ENCODE measurements at regions not wholly inside any gene's neighbourhood (a gene's known extent, or its start where the extent isn't known, plus 50 kb on each side); places are given as distances from the start of the nearest gene placed in this dataset.
"Not testable (repeated sequence)": the region's sequence is repeated elsewhere in the genome, so short reads cannot be mapped to it uniquely, and the experiment has no call there.

DNA sequence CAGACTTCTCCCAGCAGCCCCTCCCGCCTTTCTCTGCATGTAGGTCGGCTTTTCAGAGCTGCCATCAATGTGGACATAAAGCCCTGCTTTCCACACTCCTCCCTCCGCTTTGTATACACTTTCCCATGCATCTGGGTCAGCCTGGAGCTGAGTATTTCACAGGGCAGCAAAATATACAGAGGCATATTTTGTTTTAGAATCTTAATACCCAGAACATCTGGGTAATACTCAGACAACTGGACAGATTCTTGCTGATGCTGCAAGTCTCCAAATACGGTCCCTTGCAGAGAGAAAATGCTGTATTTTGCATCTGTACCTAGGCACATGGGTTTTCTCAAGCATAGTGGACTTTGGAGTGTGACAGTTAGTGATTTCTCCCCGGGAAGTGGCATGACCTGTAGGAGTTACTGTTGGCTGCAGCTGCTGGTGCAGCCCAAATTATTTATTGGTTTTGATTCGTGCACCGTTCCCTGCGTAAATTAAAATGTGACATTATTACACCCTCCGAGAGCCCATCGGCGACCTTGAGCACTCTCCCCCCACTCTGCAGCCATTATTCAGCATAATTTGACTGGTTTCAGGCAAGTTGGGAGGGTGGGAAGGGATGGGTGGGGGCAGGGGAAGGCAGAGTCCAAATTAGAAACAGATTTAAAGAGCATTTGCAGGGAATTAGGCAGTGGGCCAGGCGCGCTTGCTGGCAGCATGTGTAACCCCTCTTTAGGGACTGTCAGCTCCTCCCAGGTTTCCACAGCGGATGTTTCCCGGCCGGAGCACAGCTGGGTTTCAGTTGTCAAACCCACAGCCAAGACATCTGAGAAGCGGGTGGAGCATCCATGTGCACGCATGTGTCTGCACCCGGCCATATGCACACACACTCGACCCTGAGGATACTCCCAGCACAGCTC lies 100.8 kb downstream of the CPN2 start:
- no peak for DNase-seq

- no peak for DNase-seq
Observed at GRCh38 chr3:194251007-194251406, 100.1 kb downstream of the CPN2 start.

DNA sequence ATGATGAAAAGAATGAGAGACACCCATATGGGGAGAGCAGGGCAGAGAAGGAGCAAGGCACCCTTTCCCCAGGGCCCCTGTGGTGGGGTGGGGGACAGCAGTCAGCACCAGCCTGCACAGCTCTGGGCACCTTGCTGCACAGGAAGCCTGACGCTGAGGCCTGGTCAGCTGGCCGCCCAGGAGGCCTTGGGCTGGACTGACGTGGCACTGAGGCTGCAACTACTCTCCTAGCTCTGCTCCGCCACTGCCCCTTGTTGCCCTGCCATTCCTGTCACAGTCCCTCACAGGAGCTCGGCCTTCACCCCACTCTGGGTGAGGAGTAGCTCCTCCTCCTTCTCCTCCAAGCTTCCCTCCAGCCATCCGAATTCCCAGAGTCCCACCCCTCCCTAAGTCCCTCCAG lies 99.7 kb downstream of the CPN2 start:
- no peak for DNase-seq

DNA sequence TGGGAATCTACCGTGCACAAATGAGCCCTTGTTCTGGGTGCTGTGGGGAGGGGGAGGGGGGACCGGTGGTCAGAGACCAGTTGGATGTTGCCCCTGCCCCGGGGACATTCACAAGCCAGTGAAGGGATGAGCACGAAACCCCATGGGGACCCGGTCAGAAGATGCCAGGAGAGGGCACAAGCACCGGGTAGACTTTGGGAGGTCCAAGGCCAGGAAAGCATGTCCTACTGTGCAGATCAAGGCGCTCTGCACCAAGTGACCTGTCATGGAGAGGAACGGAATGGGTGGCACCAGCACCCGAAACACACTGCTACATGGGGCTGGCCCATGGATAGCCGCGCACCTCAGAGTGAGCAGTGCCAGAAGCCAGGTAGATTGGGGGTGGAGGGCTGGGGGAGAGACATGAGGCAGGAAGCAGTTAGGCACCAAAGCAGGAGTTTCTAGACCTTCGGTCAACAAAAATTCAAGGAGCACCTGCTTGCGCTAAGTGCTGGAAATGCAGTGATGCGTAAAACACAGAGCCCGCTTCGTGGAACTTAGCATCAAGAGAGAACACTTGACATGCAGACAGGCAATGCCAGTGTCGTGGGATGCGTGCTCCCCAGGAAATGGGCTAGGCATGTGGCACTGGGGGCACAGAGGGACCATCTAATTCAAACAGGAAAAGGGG lies 99.1 kb downstream of the CPN2 start:
- DNase-seq = no peak

- DNase-seq = no peak
Observed at GRCh38 chr3:194253270-194253669, 97.9 kb downstream of the CPN2 start.

DNA sequence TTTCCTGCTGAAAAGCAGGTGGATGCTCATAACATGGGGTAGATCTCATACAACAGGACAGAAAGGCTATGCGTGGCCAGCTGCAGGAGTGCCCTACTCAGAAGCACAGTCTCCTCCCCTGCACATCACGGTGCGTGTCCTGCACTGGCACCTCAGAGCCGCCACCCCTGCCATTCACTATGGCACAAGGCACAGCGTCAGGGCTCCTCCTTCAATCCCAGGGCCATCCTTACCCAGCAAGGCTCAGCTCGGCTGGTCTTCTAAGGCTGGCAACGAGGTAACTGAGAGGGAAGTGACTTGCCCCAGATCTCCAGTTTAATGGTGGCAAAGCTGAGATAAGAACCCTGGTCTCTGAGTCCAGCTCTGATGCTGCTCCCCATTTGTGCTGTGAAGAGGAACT lies 97.1 kb downstream of the CPN2 start:
- no peak for DNase-seq

DNA sequence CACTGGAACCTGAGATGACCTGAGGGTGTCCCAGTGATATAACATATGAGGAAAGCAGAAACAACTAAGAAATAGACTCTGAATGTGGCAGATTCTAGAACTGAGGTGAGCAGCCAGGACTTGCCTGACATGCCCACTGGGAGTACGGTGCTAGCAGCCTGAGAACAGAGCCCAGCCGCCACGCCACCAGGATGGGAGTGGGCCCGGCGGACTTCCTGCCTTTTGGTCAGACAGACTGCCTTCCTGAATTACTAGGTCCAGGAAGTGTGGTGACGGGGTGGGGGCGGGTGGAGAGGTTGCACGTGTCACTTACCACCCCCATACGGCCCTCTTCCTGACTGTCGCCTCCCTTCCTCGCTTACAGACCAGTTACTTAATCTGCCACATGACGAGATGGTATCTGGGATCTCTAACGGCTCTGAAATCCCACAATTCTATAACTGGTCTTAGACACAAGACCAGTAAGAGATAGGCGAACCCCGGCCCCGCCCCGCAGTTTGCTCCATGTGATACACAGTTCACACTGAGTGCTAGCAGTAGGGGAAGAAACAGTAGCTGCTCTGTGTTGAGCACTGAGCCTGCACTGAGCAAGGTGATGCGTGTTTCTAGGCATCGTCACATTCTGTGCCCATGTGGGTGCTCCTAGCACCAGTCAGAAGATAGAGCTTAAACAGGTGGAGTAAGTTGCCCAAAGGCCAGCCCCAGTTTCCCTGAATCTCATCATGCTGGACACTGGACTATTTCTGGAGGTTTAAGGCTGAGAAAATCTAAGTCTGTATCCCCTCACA lies 95.7 kb downstream of the CPN2 start:
- peak; percentile 65 for DNase-seq

- DNase-seq = no peak
Observed at GRCh38 chr3:194256040-194256945, 94.8 kb downstream of the CPN2 start.

DNA sequence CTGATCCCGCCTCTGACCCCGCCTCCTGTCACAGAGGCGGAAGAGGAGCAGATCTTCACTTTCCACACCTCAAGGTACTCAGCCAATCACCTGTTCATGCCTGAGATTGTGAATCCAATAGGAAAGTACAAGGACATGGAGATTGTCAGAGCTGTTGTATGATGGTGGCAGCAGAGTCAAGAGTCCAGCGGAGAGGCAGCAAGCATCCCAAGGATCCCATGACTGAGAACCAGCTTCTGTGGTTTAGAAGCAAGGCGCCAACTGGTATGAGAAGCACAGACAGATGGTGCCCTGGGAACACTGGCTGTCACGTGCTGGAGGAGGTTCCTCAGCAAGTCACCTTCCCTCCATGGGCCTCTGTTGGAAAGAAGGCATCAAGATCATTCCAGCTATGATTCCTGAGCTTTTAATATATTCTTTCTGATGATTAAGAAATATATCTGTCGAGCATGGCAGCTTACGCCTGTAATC lies 93.9 kb downstream of the CPN2 start:
- no peak for DNase-seq

GRCh38 chr3:194257916-194258668 lies 93.0 kb downstream of the CPN2 start:
- DNase-seq = no peak

- no peak for DNase-seq
Observed at GRCh38 chr3:194259982-194260766, 91.0 kb downstream of the CPN2 start.

DNA sequence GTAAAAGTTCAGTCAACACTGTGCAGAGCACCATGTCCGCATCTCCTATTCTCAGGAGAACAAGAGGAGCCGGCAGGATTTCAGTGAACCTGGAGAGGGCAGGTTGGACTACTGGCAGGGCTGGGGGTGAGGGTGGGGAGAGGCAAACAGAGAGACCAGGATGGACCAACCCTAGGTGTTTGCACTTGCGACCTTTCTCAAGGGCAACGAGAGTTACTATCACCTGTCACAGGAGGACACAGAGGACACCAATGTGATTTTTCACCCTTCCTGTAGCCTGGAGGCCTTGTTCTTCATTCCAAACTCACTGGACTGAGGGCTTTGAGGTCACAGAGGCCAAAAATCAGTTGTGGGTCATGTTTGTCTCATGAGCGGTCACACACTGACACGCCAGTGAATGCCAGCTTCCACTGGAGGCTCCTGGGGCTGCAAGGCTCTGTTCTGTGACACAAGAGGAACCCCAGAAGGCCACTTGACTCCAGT lies 89.5 kb downstream of the CPN2 start:
- DNase-seq = no peak

GRCh38 chr3:194262176-194262924 lies 88.8 kb downstream of the CPN2 start:
- DNase-seq = no peak

DNA sequence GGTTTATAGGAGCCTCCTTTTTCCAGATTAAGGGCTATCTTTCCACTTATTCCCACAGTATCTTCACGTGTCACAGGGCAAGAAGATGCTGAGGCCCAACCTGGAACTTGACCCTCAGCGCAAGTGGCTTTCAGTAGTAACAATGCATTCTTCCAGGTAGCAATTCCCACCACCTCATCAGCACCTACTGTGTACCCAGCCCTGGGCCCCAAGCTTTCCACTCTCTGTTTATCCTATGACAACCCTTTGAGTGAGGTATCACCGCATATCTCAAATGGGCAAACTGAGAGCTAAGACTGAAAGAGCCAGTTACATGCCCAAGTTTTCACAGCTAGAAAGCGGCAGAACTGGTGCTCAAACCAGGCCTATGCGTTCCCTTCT lies 88.2 kb downstream of the CPN2 start:
- DNase-seq = no peak

- not testable (repeated sequence) for DNase-seq
Observed at GRCh38 chr3:194264631-194265504, 86.3 kb downstream of the CPN2 start.

DNA sequence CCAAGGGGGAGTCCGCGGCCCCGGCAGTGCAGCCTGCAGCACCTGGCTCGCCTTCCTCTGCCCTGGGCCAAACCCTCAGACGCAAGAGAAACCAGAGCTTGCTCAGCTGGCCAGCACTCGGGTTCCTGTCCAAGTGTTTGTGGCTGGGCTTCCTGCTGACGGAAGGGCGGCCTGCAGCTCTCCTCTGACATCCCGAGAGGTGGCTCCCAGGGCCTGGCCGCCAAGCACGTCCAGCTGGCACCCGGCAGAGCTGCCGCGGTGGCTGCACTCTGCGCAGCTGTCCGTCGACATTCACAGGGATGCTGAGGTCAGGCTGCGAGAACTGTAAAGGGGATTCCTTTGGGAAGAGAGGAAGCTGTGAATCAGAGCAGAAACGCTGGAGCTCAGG lies 85.6 kb downstream of the CPN2 start:
- DNase-seq = no peak

DNA sequence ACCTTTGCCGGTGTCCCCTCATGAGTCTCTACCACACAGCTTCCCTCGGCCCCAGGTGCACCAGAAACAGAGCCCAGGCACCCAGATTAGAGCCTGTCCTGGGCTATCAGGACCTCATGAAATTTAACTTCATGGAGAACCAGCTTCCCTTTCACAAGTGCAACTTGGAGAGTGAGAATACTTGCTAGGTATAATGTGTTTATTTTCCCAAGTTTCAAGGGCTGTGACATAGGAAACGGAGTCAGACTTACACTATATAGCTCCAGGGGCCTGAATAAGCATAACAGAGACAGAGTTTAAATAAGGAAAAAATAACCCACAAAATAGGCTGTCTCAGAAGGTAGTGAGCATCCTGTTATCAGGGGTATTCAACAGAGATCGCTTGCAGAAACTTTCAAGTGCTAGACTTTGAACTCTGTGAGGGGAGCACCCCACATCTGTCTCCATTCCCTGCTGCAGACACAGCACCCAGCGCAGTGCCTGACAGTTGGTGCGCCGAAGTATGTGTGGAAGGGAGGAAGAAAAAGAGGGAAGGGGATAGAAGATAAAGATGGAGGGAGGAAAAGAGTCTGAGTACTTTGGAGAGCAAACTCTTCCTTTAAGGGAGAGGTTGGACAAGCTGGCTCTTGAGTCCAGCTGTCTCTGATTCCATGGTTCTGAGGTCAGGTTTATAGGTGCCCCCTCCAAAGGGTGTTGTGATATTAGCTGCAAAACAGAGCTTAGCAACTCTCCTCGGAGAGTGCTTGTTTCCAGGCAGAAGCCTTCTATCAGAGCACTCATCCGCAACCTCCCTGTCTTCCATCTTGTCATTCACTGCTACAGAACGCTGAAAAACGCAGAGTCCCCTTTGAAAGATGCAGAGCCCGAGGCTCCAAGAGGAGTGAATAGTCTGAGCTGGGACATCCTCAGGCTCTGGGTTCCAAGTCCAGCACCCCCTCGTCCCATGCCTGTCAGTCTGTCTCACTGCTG lies 84.8 kb downstream of the CPN2 start:
- no peak for DNase-seq
